ENCODE measurements at regions not wholly inside any gene's neighbourhood (a gene's known extent, or its start where the extent isn't known, plus 50 kb on each side); places are given as distances from the start of the nearest gene placed in this dataset.

GRCh38 chrX:58051346-58051745 lies 141.1 kb upstream of the ZXDA start:
- no peak for DNase-seq

DNA sequence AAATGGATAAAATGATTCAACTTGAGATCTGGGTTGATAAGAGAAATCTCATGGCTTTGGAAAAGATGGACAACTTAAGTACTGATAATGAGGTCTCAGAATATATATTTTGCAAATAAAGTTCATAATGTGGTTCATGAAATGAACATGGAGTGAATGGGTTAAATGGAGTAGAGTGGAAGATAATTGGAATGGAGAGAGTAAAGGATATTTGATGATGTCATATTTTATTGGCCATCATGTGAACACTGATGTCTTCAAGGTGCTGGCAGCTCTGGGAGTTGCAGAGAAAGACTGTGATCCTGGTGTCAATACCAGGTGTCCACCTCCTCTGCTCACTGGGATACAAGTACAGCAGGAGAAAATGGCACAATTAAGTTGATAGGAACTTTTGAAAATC lies 133.9 kb upstream of the ZXDA start:
- DNase-seq: no peak

DNA sequence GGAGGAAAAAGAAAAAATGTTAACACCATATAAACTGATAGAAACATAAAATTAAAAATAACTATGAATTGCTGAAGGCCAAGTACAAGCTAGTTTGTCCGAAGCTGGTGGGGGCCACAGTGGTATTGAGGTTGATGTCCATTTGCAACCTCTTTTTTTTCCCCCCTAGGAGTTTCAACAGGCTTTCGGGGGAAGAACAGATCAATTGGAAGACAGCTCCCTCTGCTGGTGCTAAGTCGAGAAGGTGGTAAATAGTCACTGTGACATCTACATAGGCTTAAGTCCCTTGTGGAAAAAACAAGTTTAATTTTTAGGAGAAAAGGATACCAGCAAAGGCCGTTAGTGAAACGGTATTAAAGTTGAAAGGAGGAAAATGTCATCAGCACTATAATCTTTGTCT lies 115.7 kb upstream of the ZXDA start:
- DNase-seq: peak; percentile 50

DNA sequence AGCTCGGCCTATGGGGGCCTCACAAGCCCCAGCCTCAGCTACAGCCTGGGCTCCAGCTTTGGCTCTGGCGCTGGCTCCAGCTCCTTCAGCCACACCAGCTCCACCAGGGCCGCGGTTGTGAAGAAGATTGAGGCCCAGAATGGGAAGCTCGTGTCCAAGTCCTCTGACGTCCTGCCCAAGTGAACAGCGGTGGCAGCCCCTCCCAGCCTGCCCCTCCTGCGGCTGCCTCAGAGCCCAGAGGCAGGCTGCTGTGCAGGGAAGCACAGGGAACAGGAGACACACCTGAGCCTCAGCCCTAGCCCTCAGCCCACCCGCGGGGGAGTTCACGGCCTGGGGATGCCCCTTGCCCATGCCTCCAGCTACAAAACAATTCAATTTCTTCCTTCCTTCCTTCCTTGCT lies 75.7 kb upstream of the ZXDA start:
- DNase-seq: no peak

DNA sequence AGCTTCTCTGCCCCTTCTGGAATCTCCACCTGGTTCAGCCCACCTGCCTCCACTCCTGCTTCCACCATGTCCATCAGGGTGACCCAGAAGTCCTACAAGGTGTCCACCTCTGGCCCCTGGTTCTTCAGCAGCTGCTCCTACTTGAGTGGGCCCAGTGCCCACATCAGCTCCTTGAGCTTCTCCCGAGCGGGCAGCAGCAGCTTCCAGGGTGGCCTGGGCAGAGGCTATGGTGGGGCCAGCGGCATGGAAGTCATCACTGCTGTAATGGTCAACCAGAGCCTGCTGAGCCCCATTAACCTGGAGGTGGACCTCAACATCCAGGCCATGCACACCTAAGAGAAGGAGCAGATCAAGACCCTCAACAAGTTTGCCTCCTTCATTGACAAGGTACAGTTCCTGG lies 74.4 kb upstream of the ZXDA start:
- DNase-seq: no peak

DNA sequence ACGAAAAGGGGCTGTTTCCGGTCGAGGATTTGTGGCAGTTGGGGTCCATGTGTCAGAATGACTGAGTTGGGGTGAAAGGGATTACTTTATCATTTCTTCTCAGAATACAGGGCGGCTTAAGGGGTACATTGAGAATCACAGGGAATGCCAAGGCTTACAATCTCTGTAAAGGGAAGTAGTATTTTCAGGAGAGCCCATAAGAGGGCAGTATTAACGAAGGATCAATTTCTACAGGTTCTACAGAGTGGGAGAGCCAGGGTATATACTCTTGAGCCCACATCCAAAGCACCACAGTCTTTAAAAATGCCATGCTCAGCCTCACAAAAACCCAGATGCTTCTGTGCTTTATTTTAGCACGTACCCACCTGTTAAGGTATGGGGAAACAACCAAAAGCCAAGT lies 67.7 kb upstream of the ZXDA start:
- DNase-seq: no peak

DNA sequence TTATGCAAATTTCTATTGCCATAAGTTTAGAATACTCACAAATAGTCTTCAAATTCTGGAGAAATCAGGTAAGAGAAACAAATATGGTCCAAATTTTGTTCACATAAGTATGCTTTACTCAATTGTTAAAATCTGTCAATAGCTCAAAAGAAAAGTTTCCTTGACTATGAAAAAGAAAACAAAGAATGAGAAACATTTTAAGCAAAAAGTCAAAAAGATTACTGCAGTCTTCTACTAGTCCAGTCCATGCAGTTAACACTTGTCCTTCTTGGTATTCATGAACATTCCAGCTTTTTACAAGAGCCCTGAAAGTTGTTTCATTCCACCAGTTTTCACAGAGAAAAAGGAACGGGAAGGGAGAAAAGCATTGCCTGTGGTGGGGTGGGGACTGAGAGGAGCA lies 54.7 kb upstream of the ZXDA start:
- DNase-seq: no peak
